Tibial nerve (tissue), 4 donors: ENCODE measurements at regions not wholly inside any gene's neighbourhood (a gene's known extent, or its start where the extent isn't known, plus 50 kb on each side); places are given as distances from the start of the nearest gene placed in this dataset.

Experiments used
- CTCF ChIP-seq, 5 experiments: fragments of 200-600 bp in 3 of 5; fragments of 450-650 bp in 2 of 5; sonication (generic) in 3 of 5; IDR thresholded peaks; one replicate each; pipeline ENCODE4 v1.5.1; 2016 to 2019; ENCODE audit warnings: antibody characterized with exemption in 5 of 5, mild to moderate bottlenecking in 3 of 5, moderate library complexity in 2 of 5
- EP300 ChIP-seq, 2 donors: sonication (generic); formaldehyde crosslinking; IDR thresholded peaks; one replicate each; pipeline ENCODE4 v1.6.1; 2017; ENCODE audit warnings: antibody characterized with exemption in 2 of 2, mild to moderate bottlenecking in 1 of 2
- POLR2A ChIP-seq, 2 donors: fragments of 450-650 bp; IDR thresholded peaks; one replicate each; pipeline ENCODE4 v1.6.1; 2017; ENCODE audit warnings: antibody characterized with exemption in 2 of 2, mild to moderate bottlenecking in 2 of 2, moderate library complexity in 2 of 2

- no peak for TF ChIP-seq POLR2A (IDR thresholded peaks at IDR 0.05)
- TF ChIP-seq EP300 (IDR thresholded peaks at IDR 0.05), result no peak
- TF ChIP-seq CTCF (IDR thresholded peaks at IDR 0.05), result no peak
These were observed 704.0 kb downstream of the RNF144A start for GRCh38 chr2:7621018-7621814.
